Fibroblast of villous mesenchyme (primary cell): ENCODE measurements at regions not wholly inside any gene's neighbourhood (a gene's known extent, or its start where the extent isn't known, plus 50 kb on each side); places are given as distances from the start of the nearest gene placed in this dataset.

Source experiments
- DNase-seq: peaks from one replicate; pipeline ENCODE4 v3.0.0-alpha.2; 2010; ENCODE audit warnings: low read depth
- H3K4me3 ChIP-seq: 2 replicates; pipeline ENCODE4 v1.5.1; 2011; ENCODE audit warnings: low read depth, mild to moderate bottlenecking, low read length
- TF ChIP-seq, protein P1 (sequence below): IDR thresholded peaks from 2 replicates; pipeline ENCODE4 v1.5.1; 2012; ENCODE audit warnings: low read depth, mild to moderate bottlenecking, low read length; ENCODE audit not compliant: insufficient read depth

- TF ChIP-seq, protein P1, sequence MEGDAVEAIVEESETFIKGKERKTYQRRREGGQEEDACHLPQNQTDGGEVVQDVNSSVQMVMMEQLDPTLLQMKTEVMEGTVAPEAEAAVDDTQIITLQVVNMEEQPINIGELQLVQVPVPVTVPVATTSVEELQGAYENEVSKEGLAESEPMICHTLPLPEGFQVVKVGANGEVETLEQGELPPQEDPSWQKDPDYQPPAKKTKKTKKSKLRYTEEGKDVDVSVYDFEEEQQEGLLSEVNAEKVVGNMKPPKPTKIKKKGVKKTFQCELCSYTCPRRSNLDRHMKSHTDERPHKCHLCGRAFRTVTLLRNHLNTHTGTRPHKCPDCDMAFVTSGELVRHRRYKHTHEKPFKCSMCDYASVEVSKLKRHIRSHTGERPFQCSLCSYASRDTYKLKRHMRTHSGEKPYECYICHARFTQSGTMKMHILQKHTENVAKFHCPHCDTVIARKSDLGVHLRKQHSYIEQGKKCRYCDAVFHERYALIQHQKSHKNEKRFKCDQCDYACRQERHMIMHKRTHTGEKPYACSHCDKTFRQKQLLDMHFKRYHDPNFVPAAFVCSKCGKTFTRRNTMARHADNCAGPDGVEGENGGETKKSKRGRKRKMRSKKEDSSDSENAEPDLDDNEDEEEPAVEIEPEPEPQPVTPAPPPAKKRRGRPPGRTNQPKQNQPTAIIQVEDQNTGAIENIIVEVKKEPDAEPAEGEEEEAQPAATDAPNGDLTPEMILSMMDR, result no peak
- no peak overlapping the region for H3K4me3 ChIP-seq
- peak; percentile 84 for DNase-seq
These were observed 68.9 kb upstream of the HDAC9 start for GRCh38 chr7:18426564-18427226.

DNA sequence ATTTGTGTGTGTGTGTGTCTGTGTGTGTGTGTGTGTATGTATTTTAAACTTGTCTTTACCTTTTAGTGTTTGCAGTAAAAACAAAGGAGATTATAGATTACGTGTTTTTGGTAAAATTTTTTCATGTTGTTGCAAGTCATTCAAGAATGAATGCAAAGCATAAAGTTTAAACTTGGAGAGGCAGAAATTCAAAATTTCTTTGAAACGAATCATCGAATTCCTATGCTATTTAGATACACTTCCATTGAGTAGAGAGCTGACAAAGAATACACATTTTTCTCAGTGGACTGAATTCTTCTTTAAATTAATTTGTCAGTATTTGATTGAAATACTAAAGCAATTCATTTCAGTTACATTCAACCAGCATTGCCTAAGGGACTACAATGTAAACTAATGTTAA, 66.0 kb upstream of the HDAC9 start:
- TF ChIP-seq, protein P1, result no peak
- no peak overlapping the region for H3K4me3 ChIP-seq
- no peak for DNase-seq

DNA sequence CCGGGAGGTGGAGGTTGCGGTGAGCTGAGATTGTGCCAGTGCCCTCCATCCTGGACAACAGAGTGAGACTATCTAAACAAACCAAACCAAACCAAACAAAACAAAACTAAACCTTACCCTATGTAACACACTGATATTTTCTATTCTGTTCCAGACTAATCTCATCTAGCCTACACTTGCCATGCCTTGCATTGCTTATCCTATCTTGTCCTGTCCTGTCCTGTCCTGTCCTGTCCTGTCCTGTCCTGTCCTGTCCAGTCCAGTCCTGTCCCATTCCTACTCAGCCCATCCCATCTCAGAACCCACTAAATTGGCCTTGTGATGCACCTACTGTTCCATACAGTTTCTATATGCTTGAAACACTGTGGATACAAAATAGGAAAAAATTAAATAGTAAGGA, 64.7 kb upstream of the HDAC9 start:
- DNase-seq, result no peak
- TF ChIP-seq, protein P1, result no peak
- H3K4me3 ChIP-seq, result no peak overlapping the region

- TF ChIP-seq, protein P1, result no peak
- DNase-seq, result no peak
These were observed 61.4 kb upstream of the HDAC9 start for GRCh38 chr7:18434171-18434570.

DNA sequence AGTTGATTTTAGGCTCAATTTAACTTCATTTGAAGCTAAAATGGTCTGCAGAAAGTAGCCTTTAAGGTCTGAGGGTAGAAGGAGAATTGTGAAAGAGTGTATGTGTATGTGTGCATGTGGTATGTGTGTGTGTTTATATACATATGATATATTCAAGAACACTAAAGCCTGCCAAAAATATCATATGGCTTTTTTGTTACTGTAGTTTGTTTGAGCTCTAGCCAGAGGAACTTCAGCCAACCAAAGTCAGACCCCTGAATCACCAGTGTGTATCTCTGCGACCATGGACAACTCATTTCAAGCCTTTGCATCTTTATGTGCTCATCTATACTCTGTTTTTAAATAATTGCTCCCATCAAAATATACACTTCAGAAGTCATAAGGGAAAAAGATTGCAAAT, 58.4 kb upstream of the HDAC9 start:
- TF ChIP-seq, protein P1, result no peak
- H3K4me3 ChIP-seq, result no peak overlapping the region
- DNase-seq, result peak; percentile 43

More at GRCh38 chr7:18434171-18434570, 61.4 kb upstream of the HDAC9 start:
- no peak overlapping the region for H3K4me3 ChIP-seq

GRCh38 chr7:18440934-18441333, 54.6 kb upstream of the HDAC9 start:
- no peak overlapping the region for H3K4me3 ChIP-seq
- DNase-seq, result no peak
- TF ChIP-seq, protein P1, result no peak

- DNase-seq, result no peak
- no peak overlapping the region for H3K4me3 ChIP-seq
- TF ChIP-seq, protein P1, result no peak
These were observed 50.7 kb upstream of the HDAC9 start for GRCh38 chr7:18444826-18445225.
